ENCODE measurements at regions not wholly inside any gene's neighbourhood (a gene's known extent, or its start where the extent isn't known, plus 50 kb on each side); places are given as distances from the start of the nearest gene placed in this dataset.

GRCh38 chr5:159602434-159602833 is 272.1 kb upstream of the IL12B start:
- DNase-seq = no peak

GRCh38 chr5:159605585-159605984 is 275.3 kb upstream of the IL12B start:
- DNase-seq = no peak

- DNase-seq = no peak
These were observed 279.1 kb upstream of the IL12B start for GRCh38 chr5:159609359-159609758.

GRCh38 chr5:159610966-159611579 is 280.8 kb upstream of the IL12B start:
- DNase-seq = no peak

DNA sequence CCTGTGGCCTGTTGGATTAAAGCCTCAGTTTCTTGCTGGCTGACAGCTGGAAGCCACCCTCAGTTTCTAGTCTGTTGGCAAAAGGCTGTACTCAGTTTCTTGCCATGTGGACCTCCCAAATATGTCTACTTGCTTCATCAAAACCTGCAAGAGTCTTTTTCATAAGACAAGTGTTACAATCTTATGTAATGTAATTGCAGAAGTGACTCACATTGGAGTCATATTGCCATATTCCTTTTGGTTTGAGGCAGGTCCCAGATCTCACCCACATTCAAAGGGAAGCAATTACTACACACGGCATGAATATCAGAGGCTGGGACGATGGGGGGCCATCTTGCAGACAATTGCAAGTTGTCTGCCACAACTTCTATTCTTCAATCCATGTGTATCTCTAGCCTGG is 286.7 kb upstream of the IL12B start:
- no peak for DNase-seq

DNA sequence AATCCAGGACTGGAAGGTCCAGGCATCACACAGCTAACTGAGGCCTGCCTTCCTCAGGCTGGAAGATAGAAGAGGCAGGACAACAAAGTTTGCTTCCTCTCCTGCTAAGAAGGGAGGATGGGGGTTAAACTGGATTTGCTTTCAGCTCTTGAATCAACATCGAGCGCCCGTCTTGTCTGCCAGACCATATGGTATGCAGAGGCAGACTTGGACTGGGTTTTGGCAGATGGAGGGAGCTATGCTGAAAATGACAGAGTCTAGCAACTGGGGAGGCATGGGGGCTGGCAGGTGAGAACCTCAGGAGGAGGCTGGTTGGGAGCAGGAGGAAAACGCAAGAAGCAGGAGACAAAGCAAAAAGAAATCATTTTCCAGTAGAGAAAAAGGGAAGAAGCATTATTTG is 289.5 kb upstream of the IL12B start:
- DNase-seq = no peak

- no peak for DNase-seq
These were observed 290.7 kb upstream of the IL12B start for GRCh38 chr5:159620853-159621540.

DNA sequence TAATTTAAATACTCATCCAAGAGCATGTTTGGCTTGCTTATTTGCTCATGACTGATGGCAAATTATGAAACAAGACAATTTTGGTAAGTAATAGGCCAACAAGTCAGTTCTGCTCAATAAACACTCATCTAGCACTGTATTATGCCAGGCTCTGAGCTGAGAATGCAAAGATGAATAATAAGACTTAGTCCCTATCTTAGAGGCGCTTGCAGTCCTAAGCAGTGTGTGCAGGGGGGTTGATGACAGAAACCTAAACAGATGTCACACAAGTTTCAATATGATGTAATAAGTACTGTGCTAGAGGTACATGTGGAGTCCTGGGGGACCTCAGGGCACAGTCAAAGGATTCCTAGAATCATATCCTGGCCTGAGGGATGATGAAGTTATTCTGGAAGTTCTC is 287.6 kb upstream of the ADRA1B start:
- DNase-seq = no peak

- DNase-seq = no peak
These were observed 287.1 kb upstream of the ADRA1B start for GRCh38 chr5:159629158-159629557.

DNA sequence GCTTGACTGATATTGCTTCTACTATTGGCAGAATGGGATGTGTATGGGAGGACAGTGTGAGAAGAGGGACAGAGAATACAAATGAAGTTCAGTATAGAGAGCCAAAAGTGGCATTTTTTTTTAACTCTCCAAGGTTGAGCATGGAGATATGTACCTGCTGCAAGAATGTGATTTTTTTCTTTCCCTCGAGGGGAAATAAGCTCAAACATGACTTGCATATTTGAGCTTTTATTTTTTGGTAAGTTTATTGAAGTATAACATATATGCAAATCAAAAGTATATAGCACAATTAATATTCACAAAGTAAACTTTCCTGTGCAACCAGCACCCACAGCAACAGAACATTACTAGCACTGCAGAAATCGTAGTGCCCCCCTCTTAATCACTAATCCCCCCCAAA is 285.7 kb upstream of the ADRA1B start:
- DNase-seq = no peak

DNA sequence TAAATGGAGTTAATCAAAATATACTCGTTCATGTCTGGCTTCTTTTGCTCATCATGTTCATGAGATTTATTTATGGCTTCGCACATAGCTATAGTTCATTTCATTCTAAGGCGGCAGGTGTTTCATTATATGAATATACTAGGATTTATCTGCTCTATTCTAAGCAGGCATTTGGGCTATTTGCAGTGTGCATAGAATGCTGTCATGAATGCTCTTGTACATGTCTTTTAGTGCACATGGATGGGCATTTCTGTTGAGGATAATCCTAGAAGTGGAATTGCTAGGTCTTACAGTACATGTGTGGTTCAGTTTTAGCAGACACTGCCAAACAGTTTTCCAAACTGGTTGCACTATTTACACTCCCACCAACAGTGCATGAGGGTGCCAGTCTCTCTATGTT is 285.3 kb upstream of the ADRA1B start:
- no peak for DNase-seq

DNA sequence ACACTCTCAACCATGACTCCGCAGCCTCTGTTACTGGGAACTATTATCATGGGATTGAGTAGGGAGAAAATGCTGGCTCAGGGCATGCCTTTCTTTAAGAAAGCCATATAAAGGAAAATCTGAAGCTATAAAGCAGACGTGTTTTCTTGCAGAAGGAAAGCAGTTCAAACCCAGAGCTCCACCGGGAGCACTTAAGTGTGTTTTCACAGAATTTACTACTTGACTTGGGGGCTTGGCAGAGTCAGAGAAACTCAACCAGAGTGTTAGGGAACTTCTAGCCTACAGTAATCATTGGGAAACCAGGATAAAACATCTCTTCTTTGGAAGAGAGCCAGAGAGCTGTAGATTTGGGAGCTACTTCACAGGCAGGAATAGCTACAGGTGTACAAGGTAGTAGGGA is 283.4 kb upstream of the ADRA1B start:
- DNase-seq = no peak

GRCh38 chr5:159638481-159638880 is 277.8 kb upstream of the ADRA1B start:
- DNase-seq = no peak

DNA sequence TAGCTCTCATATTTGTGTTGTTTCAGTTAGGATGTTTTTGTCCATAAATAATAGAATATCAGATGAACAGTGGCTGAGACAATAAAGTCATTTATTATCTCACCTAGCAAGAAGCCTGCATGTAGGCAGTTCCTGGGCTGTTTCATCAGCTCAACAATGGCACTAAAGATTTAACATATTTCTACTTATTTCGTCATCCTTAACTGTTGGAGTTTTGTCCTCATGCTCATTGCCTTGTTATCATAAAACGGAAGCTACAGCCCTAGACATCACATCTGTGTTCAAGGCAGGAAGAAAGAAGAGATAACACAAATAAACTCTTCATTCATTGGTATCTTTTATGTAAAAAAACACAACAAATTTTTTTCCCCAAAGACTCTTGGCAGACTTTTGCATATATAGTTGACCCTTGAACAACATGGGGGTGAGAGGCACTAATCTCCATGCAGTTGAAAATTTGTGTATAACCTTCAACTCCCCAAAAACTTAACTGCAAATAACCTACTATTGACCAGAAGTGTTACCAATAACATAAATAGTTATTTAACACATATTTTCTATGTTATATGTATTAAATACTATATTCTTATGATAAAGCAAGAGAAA is 277.2 kb upstream of the ADRA1B start:
- DNase-seq = no peak

GRCh38 chr5:159639590-159639989 is 276.7 kb upstream of the ADRA1B start:
- DNase-seq = no peak

- no peak for DNase-seq
These were observed 275.8 kb upstream of the ADRA1B start for GRCh38 chr5:159640446-159640845.

- DNase-seq = no peak
These were observed 275.4 kb upstream of the ADRA1B start for GRCh38 chr5:159640921-159641320.

DNA sequence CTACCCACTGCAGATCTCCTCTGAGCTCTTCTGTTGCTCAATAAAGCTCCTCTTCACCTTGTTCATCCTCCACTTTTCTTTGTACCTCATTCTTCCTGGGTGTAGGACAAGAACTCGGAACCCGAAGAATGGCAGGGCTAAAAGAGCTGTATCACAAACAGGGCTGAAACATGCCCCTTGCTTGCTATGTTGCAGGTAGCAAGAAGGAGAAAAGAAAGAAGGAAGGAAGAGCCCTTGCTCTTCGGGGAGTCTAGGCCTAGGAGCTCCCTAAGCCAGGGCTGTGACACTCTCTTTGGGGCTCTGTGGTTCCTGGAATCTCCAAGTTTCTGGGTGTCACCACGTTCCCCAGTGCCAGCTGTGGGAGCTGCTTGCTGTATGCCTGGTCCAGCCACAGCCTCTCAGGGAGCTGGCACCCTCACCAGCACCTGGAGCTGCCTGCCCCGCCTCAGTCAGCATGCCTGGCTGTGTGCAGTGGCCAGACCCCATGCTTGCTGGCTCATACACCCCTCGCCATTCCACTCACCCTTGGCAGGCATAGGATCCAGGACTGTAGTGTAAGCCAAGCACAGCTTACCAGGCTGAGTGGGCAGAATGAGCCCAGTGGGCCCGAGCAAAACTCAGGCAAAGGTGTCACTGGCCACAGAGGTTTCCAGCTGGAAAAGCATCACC is 274.8 kb upstream of the ADRA1B start:
- DNase-seq = no peak

- no peak for DNase-seq
These were observed 273.9 kb upstream of the ADRA1B start for GRCh38 chr5:159642379-159642778.

GRCh38 chr5:159644053-159644452 is 272.2 kb upstream of the ADRA1B start:
- DNase-seq = no peak

DNA sequence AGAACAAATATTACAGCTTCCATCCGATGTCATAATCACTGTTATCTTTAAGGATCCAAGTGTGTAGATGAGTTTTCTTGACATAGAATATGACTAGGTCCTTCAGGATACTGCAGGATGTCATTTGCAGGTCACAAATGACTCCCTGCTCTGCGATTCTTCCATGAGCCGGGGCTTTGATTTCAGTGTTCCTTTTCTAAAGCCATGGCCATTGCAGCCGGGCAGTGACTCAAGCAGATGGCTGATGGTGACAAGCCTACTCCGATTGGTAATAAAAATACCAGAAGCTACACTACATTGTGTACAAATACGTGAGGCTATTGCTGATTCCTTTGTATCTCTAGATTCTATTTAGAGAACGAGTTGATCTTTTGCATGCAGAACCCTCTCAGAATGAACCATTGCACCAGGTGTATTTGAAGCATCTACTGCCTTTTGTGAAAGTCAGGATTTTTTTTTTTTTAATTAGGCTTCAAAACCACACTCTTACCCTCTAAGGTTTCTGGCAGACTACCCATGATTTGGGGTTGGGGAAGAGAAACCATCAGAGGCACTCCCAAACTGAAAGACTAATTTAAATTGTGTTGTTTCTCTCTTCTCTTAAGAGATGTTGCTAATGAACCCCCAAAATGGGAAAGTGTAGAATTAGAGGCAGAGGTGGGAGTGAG is 271.0 kb upstream of the ADRA1B start:
- DNase-seq = no peak

- DNase-seq = no peak
These were observed 265.5 kb upstream of the ADRA1B start for GRCh38 chr5:159650803-159651202.

- no peak for DNase-seq
These were observed 260.4 kb upstream of the ADRA1B start for GRCh38 chr5:159655757-159656409.

Data from T-helper 9 cell (primary cell).